IMR-90 (cell line): ENCODE measurements at regions not wholly inside any gene's neighbourhood (a gene's known extent, or its start where the extent isn't known, plus 50 kb on each side); places are given as distances from the start of the nearest gene placed in this dataset.

Source experiments
- ATAC-seq: fragments of 200-7000 bp; cut with Tn5 transposase; 2 replicates; pipeline ENCODE4 v1.9.1; 2020; ENCODE audit warnings: low read depth, mild to moderate bottlenecking, moderate library complexity
- BruUV-seq: library from RNA; stranded (reverse); fragments of 400-500 nt; replicated peaks from 2 replicates; lab custom pipeline; 2021; lab: Mats Ljungman, UMichigan
- CTCF ChIA-PET: fragments of 300-600 bp; formaldehyde crosslinking; extraction: SDS; loops from one replicate; lab custom pipeline; 2021; ENCODE audit warnings: antibody characterized with exemption; lab: Yijun Ruan, JAX
- POLR2A ChIA-PET: fragments of 300-600 bp; sonication (Branson Sonifier 250); formaldehyde crosslinking; loops from one replicate; lab custom pipeline; 2022; ENCODE audit warnings: antibody characterized with exemption; ENCODE audit not compliant: unreplicated experiment; lab: Charles Lee
- DNase-seq: peaks from one replicate; pipeline ENCODE4 v3.0.0; 2013
- H2AFZ ChIP-seq: replicated peaks from 2 replicates; pipeline ENCODE3; 2013; ENCODE audit warnings: low read length, mild to moderate bottlenecking; ENCODE audit not compliant: poor library complexity
- H2AK5ac ChIP-seq: 2 replicates; pipeline ENCODE4 v1.6.1; 2013; ENCODE audit warnings: low read depth, low read length, inconsistent platforms
- H2AK9ac ChIP-seq: replicated peaks from 2 replicates; pipeline ENCODE3; 2013; ENCODE audit warnings: mild to moderate bottlenecking, low read depth, low read length, moderate library complexity; ENCODE audit not compliant: poor library complexity
- H2BK120ac ChIP-seq: 2 replicates; pipeline ENCODE4 v1.6.1; 2013; ENCODE audit warnings: low read depth, low read length, inconsistent platforms
- H2BK15ac ChIP-seq: 3 replicates; pipeline ENCODE4 v1.6.1; 2013; ENCODE audit warnings: low read depth, low read length, inconsistent platforms
- H2BK20ac ChIP-seq: 2 replicates; pipeline ENCODE4 v1.6.1; 2013; ENCODE audit warnings: low read depth, mild to moderate bottlenecking, inconsistent platforms, low read length, moderate library complexity
- H2BK5ac ChIP-seq: 2 replicates; pipeline ENCODE4 v1.6.1; 2013; ENCODE audit warnings: mild to moderate bottlenecking, low read depth, low read length, inconsistent platforms; ENCODE audit not compliant: poor library complexity, severe bottlenecking
- H3K14ac ChIP-seq: replicated peaks from 2 replicates; pipeline ENCODE4 v1.6.1; 2013; ENCODE audit warnings: low read depth, low read length, inconsistent platforms
- H3K18ac ChIP-seq: 2 replicates; pipeline ENCODE4 v1.6.1; 2013; ENCODE audit warnings: low read depth, low read length, control low read depth
- H3K23ac ChIP-seq: 2 replicates; pipeline ENCODE4 v1.6.1; 2013; ENCODE audit warnings: low read depth, low read length, inconsistent platforms
- H3K27ac ChIP-seq: 2 replicates; pipeline ENCODE4 v1.5.1; 2013; ENCODE audit warnings: mild to moderate bottlenecking, control low read depth, low read length; ENCODE audit not compliant: insufficient read depth
- H3K27me3 ChIP-seq: 2 replicates; pipeline ENCODE4 v1.6.1; 2013; ENCODE audit warnings: low read length; ENCODE audit not compliant: control insufficient read depth, insufficient read depth
- H3K36me3 ChIP-seq: 2 replicates; pipeline ENCODE4 v1.6.1; 2013; ENCODE audit warnings: low read length, mixed read lengths; ENCODE audit not compliant: control insufficient read depth, insufficient read depth
- H3K4ac ChIP-seq: 2 replicates; pipeline ENCODE4 v1.6.1; 2013; ENCODE audit warnings: low read depth, low read length, inconsistent platforms
- H3K4me1 ChIP-seq: 2 replicates; pipeline ENCODE4 v1.6.1; 2013; ENCODE audit warnings: low read length, mixed read lengths; ENCODE audit not compliant: control insufficient read depth, insufficient read depth
- H3K4me2 ChIP-seq: 2 replicates; pipeline ENCODE4 v1.6.1; 2013; ENCODE audit warnings: low read depth, mild to moderate bottlenecking, control low read depth, low read length, moderate library complexity
- H3K4me3 ChIP-seq: 2 replicates; pipeline ENCODE4 v1.5.1; 2013; ENCODE audit warnings: low read depth, mild to moderate bottlenecking, control low read depth, low read length, moderate library complexity; ENCODE audit not compliant: insufficient read depth
- H3K56ac ChIP-seq: 2 replicates; pipeline ENCODE4 v1.6.1; 2013; ENCODE audit warnings: low read length, inconsistent platforms; ENCODE audit not compliant: insufficient read depth; ENCODE audit errors: extremely low read depth
- H3K79me1 ChIP-seq, 2 experiments: 2 replicates each; pipeline ENCODE4 v1.6.1; 2013; ENCODE audit warnings: low read length in 2 of 2, inconsistent platforms in 1 of 2, low read depth in 1 of 2
- H3K9ac ChIP-seq: 2 replicates; pipeline ENCODE4 v1.6.1; 2013; ENCODE audit warnings: low read depth, low read length, control low read depth
- H3K9me1 ChIP-seq: 2 replicates; pipeline ENCODE4 v1.6.1; 2013; ENCODE audit warnings: low read length, inconsistent platforms; ENCODE audit not compliant: insufficient read depth
- H3K9me3 ChIP-seq: 2 replicates; pipeline ENCODE4 v1.6.1; 2013; ENCODE audit warnings: low read length; ENCODE audit not compliant: control insufficient read depth, insufficient read depth
- H4K20me1 ChIP-seq: 2 replicates; pipeline ENCODE4 v1.6.1; 2013; ENCODE audit warnings: low read length, inconsistent platforms; ENCODE audit not compliant: insufficient read depth
- H4K5ac ChIP-seq: 2 replicates; pipeline ENCODE4 v1.6.1; 2013; ENCODE audit warnings: mild to moderate bottlenecking, low read depth, low read length, control low read depth
- H4K8ac ChIP-seq, 2 experiments: 2 replicates each; pipeline ENCODE4 v1.6.1; 2013; ENCODE audit warnings: low read depth in 2 of 2, low read length in 2 of 2, control low read depth in 1 of 2, inconsistent platforms in 1 of 2
- H4K91ac ChIP-seq: 2 replicates; pipeline ENCODE4 v1.6.1; 2013; ENCODE audit warnings: low read depth, low read length, inconsistent platforms; ENCODE audit not compliant: insufficient read depth
- BHLHE40 ChIP-seq: fragments of 150-350 bp; IDR thresholded peaks from 2 replicates; pipeline ENCODE4 v1.6.1; 2016; ENCODE audit warnings: mild to moderate bottlenecking, low read depth, low read length
- CEBPB ChIP-seq: IDR thresholded peaks from 2 replicates; pipeline ENCODE4 v1.6.1; 2012; ENCODE audit warnings: low read depth, low read length, improper control_type of control experiment
- CHD1 ChIP-seq: IDR thresholded peaks from 2 replicates; pipeline ENCODE4 v1.6.1; 2012; ENCODE audit warnings: low read depth, low read length, improper control_type of control experiment
- FOS ChIP-seq: fragments of 150-350 bp; IDR thresholded peaks from 2 replicates; pipeline ENCODE4 v1.6.1; 2016; ENCODE audit warnings: low read depth, low read length
- MAFK ChIP-seq: IDR thresholded peaks from 2 replicates; pipeline ENCODE4 v1.6.1; 2012; ENCODE audit warnings: low read depth, low read length, improper control_type of control experiment
- MAZ ChIP-seq: IDR thresholded peaks from 2 replicates; pipeline ENCODE4 v1.6.1; 2012; ENCODE audit warnings: low read depth, mild to moderate bottlenecking, low read length, improper control_type of control experiment, moderate library complexity, borderline replicate concordance
- MXI1 ChIP-seq: IDR thresholded peaks from 2 replicates; pipeline ENCODE4 v1.6.1; 2012; ENCODE audit warnings: low read depth, mild to moderate bottlenecking, low read length, moderate library complexity, borderline replicate concordance
- NFE2L2 ChIP-seq: fragments of 150-350 bp; IDR thresholded peaks from 2 replicates; pipeline ENCODE4 v1.6.1; 2016; ENCODE audit warnings: low read depth, mild to moderate bottlenecking, low read length
- POLR2A ChIP-seq: IDR thresholded peaks from 2 replicates; pipeline ENCODE4 v1.6.1; 2012; ENCODE audit warnings: mild to moderate bottlenecking, low read depth, low read length
- RAD21 ChIP-seq: IDR thresholded peaks from 2 replicates; pipeline ENCODE4 v1.6.1; 2012; ENCODE audit warnings: low read length, improper control_type of control experiment
- RCOR1 ChIP-seq: IDR thresholded peaks from 2 replicates; pipeline ENCODE4 v1.6.1; 2012; ENCODE audit warnings: mild to moderate bottlenecking, low read length, improper control_type of control experiment; ENCODE audit not compliant: insufficient replicate concordance
- RFX5 ChIP-seq: IDR thresholded peaks from 2 replicates; pipeline ENCODE4 v1.8.0; 2012; ENCODE audit warnings: low read depth, mild to moderate bottlenecking, low read length, moderate library complexity
- SMC3 ChIP-seq: fragments of 150-350 bp; IDR thresholded peaks from 2 replicates; pipeline ENCODE4 v1.6.1; 2016; ENCODE audit warnings: low read depth, mild to moderate bottlenecking, antibody characterized with exemption, low read length, moderate library complexity
- WGBS, 2 experiments: methylation state at CpG; one replicate each; pipeline versions ENCODE4 v1.1.5 to v1.1.7; 2013; ENCODE audit warnings: missing lambda C conversion rate in 2 of 2; ENCODE audit not compliant: insufficient read length in 1 of 2; ENCODE audit errors: extremely low coverage in 2 of 2; 5-methylcytosine and 5-hydroxymethylcytosine counted together
- dilution Hi-C: fragments of 300-500 bp; cut with HindIII; formaldehyde crosslinking; loops from one replicate; pipeline ENCODE4 v1.14.3; 2018; ENCODE audit warnings: low sequenced_read_pairs; ENCODE audit not compliant: unreplicated experiment
- in situ Hi-C: fragments of 300-500 bp; cut with MboI; formaldehyde crosslinking; loops from 3 replicates; pipeline ENCODE4 v1.14.3; 2019; ENCODE audit warnings: low sequenced_read_pairs, inconsistent platforms, mixed read lengths
- intact Hi-C: fragments of 100-400 bp; cut with micrococcal nuclease; formaldehyde crosslinking; loops from 2 replicates; pipeline ENCODE4 v1.10.0; 2022
- TF ChIP-seq, protein P1 (sequence below): fragments of 150-350 bp; IDR thresholded peaks from 2 replicates; pipeline ENCODE4 v1.6.1; 2017; ENCODE audit warnings: mild to moderate bottlenecking, antibody characterized with exemption, low read length, low read depth
- TF ChIP-seq, protein P2 (sequence below): fragments of 150-350 bp; IDR thresholded peaks from 2 replicates; pipeline ENCODE4 v1.6.1; 2016; ENCODE audit warnings: low read depth, mild to moderate bottlenecking, low read length, moderate library complexity, borderline replicate concordance
- TF ChIP-seq, protein P3 (sequence below): conservative IDR thresholded peaks from 2 replicates; pipeline ENCODE4 v1.5.1; 2012; ENCODE audit warnings: mild to moderate bottlenecking, low read depth, low read length, improper control_type of control experiment

DNA sequence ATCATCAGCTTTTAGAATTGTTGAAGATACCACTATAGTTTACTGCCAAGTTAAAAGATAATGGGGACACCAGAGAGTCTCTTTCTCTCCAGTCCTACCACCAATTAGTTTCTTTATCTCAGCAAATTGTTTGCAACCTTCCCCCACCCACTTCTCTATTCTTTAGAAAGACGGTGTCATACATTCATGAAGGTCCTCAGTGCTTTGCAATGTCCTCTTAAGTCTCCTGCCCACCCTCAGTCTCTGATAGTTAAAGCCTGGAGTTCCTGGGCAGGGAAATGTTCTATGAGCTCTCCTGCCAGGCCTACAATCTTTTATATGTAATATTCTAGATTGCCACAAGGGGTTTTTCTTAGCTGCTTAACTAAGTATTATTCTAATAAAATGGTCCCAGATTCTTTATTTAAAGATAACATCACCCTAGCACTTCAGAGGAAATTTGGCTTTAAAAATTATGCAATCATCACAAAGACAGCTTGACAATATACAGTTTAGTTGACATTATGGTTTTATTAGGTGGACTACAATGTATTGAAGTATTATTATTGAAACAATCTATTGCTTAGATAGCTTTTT lies 509.2 kb downstream of the CSNK1G3 start:
- H2AFZ ChIP-seq, result no peak overlapping the region
- H4K91ac ChIP-seq, result no peak overlapping the region
- H2BK15ac ChIP-seq, result no peak overlapping the region
- intact Hi-C loops (no loop called here), in situ Hi-C loops (no loop called here), dilution Hi-C loops (no loop called here)
- TF ChIP-seq CEBPB, result no peak
- TF ChIP-seq, protein P1, sequence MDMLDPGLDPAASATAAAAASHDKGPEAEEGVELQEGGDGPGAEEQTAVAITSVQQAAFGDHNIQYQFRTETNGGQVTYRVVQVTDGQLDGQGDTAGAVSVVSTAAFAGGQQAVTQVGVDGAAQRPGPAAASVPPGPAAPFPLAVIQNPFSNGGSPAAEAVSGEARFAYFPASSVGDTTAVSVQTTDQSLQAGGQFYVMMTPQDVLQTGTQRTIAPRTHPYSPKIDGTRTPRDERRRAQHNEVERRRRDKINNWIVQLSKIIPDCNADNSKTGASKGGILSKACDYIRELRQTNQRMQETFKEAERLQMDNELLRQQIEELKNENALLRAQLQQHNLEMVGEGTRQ, result no peak
- no peak for TF ChIP-seq POLR2A
- TF ChIP-seq CHD1, result no peak
- TF ChIP-seq, protein P2, sequence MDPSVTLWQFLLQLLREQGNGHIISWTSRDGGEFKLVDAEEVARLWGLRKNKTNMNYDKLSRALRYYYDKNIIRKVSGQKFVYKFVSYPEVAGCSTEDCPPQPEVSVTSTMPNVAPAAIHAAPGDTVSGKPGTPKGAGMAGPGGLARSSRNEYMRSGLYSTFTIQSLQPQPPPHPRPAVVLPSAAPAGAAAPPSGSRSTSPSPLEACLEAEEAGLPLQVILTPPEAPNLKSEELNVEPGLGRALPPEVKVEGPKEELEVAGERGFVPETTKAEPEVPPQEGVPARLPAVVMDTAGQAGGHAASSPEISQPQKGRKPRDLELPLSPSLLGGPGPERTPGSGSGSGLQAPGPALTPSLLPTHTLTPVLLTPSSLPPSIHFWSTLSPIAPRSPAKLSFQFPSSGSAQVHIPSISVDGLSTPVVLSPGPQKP, result no peak
- TF ChIP-seq, protein P3, sequence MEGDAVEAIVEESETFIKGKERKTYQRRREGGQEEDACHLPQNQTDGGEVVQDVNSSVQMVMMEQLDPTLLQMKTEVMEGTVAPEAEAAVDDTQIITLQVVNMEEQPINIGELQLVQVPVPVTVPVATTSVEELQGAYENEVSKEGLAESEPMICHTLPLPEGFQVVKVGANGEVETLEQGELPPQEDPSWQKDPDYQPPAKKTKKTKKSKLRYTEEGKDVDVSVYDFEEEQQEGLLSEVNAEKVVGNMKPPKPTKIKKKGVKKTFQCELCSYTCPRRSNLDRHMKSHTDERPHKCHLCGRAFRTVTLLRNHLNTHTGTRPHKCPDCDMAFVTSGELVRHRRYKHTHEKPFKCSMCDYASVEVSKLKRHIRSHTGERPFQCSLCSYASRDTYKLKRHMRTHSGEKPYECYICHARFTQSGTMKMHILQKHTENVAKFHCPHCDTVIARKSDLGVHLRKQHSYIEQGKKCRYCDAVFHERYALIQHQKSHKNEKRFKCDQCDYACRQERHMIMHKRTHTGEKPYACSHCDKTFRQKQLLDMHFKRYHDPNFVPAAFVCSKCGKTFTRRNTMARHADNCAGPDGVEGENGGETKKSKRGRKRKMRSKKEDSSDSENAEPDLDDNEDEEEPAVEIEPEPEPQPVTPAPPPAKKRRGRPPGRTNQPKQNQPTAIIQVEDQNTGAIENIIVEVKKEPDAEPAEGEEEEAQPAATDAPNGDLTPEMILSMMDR, result no peak
- TF ChIP-seq FOS, result no peak
- TF ChIP-seq RFX5, result no peak
- no peak for TF ChIP-seq RAD21
- TF ChIP-seq MAZ, result no peak
- no peak for TF ChIP-seq BHLHE40
- TF ChIP-seq MXI1, result no peak
- TF ChIP-seq MAFK, result no peak
- TF ChIP-seq RCOR1, result no peak
- TF ChIP-seq NFE2L2, result no peak
- no peak for TF ChIP-seq SMC3
- H3K9me1 ChIP-seq, result no peaks in the 10 kb centered on the region
- H3K9ac ChIP-seq, result no peak overlapping the region
- H3K4me3 ChIP-seq, result no peak overlapping the region
- H3K27me3 ChIP-seq, result no peaks in the 10 kb centered on the region
- no TSS peak for BruUV-seq
- H3K23ac ChIP-seq, result no peak overlapping the region
- CTCF ChIA-PET, result interaction anchor here (0.9 kb wide), 1 partner anchor 12 kb away, joined by 5 read pairs; no protein-coding TSS in a partner anchor
- H3K4me2 ChIP-seq, result no peak overlapping the region
- no CpG with 5 or more reads among the region's 1 CpG for WGBS, 2 experiments
- no peak overlapping the region for H3K14ac ChIP-seq
- H2BK120ac ChIP-seq, result no peak overlapping the region
- no peak for ATAC-seq
- no peak overlapping the region for H2BK20ac ChIP-seq
- no peak overlapping the region for H3K56ac ChIP-seq
- H3K79me1 ChIP-seq, result no peaks in the 10 kb centered on the region
- H4K20me1 ChIP-seq, result no peaks in the 10 kb centered on the region
- H3K18ac ChIP-seq, result no peak overlapping the region
- H2AK5ac ChIP-seq, result no peak overlapping the region
- H3K4ac ChIP-seq, result no peak overlapping the region
- H4K5ac ChIP-seq, result no peak overlapping the region
- H3K4me1 ChIP-seq, result no peaks in the 10 kb centered on the region
- H4K8ac ChIP-seq, result no peak overlapping the region
- no peak overlapping the region for H2AK9ac ChIP-seq
- H3K9me3 ChIP-seq, result no peaks in the 10 kb centered on the region
- POLR2A ChIA-PET, result no interaction called here
- H3K36me3 ChIP-seq, result no peaks in the 10 kb centered on the region
- no peak overlapping the region for H3K27ac ChIP-seq
- no peak for DNase-seq
- H2BK5ac ChIP-seq, result no peak overlapping the region
